Panc1 (cell line): ENCODE measurements at regions not wholly inside any gene's neighbourhood (a gene's known extent, or its start where the extent isn't known, plus 50 kb on each side); places are given as distances from the start of the nearest gene placed in this dataset.

Source experiments
- ATAC-seq: fragments of 200-7000 bp; cut with Tn5 transposase; 2 replicates; pipeline ENCODE4 v1.9.1; 2020; ENCODE audit warnings: mild to moderate bottlenecking, moderate library complexity
- BruUV-seq: library from RNA; stranded (reverse); fragments of 400-500 nt; replicated peaks from 2 replicates; lab custom pipeline; 2021; lab: Mats Ljungman, UMichigan
- CTCF ChIA-PET: fragments of 300-600 bp; sonication (Branson Sonifier 250); formaldehyde crosslinking; loops from one replicate; lab custom pipeline; 2022; ENCODE audit warnings: antibody characterized with exemption; lab: Charles Lee
- POLR2A ChIA-PET: fragments of 300-600 bp; sonication (Branson Sonifier 250); formaldehyde crosslinking; loops from one replicate; lab custom pipeline; 2022; ENCODE audit warnings: antibody characterized with exemption; lab: Charles Lee
- DNase-seq: peaks from one replicate; pipeline ENCODE4 v3.0.0-alpha.2; 2010; ENCODE audit warnings: low read depth, low spot score
- H3K27ac ChIP-seq: 2 replicates; pipeline ENCODE4 v1.5.1; 2011; ENCODE audit warnings: mild to moderate bottlenecking, low read length, inconsistent platforms
- H3K27me3 ChIP-seq: fragments of 200-500 bp; sonication (Bioruptor generic); 2 replicates; pipeline ENCODE4 v1.6.0; 2014; ENCODE audit warnings: low read length, inconsistent platforms; ENCODE audit not compliant: control insufficient read depth, insufficient read depth
- H3K36me3 ChIP-seq: fragments of 200-500 bp; sonication (Bioruptor generic); 2 replicates; pipeline ENCODE4 v1.5.1; 2014; ENCODE audit warnings: inconsistent platforms, mild to moderate bottlenecking, low read length, moderate library complexity; ENCODE audit not compliant: control insufficient read depth, insufficient read depth
- H3K4me1 ChIP-seq: 2 replicates; pipeline ENCODE4 v1.5.1; 2011; ENCODE audit warnings: inconsistent platforms, mild to moderate bottlenecking, low read length, moderate library complexity; ENCODE audit not compliant: control insufficient read depth, insufficient read depth
- H3K4me3 ChIP-seq, 2 experiments: 2 replicates each; pipeline ENCODE4 v1.5.1; 2011 to 2012; ENCODE audit warnings: low read depth in 2 of 2, low read length in 2 of 2, mild to moderate bottlenecking in 2 of 2, inconsistent platforms in 1 of 2, moderate library complexity in 1 of 2
- H3K9me3 ChIP-seq: fragments of 200-500 bp; sonication (Bioruptor generic); 2 replicates; pipeline ENCODE4 v1.5.1; 2014; ENCODE audit warnings: low read depth, mild to moderate bottlenecking, inconsistent platforms, low read length, moderate library complexity; ENCODE audit not compliant: control insufficient read depth, insufficient read depth
- POLR2AphosphoS5 ChIP-seq: IDR thresholded peaks from 2 replicates; pipeline ENCODE4 v1.6.1; 2012; ENCODE audit warnings: mild to moderate bottlenecking, low read depth, low read length, moderate library complexity
- SIN3A ChIP-seq: IDR thresholded peaks from 2 replicates; pipeline ENCODE4 v1.6.1; 2012; ENCODE audit warnings: low read depth, mild to moderate bottlenecking, low read length, moderate library complexity, borderline replicate concordance; ENCODE audit not compliant: insufficient read depth
- TCF7L2 ChIP-seq: IDR thresholded peaks from 2 replicates; pipeline ENCODE4 v1.6.1; 2011; ENCODE audit warnings: mild to moderate bottlenecking, low read depth, low read length, inconsistent platforms
- in situ Hi-C: cut with HindIII; loops from 2 replicates; pipeline ENCODE4 v1.10.0; 2016; ENCODE audit warnings: low sequenced_read_pairs, low pct_unique_long_range_greater_than_20kb
- intact Hi-C: fragments of 100-400 bp; cut with micrococcal nuclease; formaldehyde crosslinking; loops from one replicate; pipeline ENCODE4 v1.10.0; 2022; ENCODE audit not compliant: unreplicated experiment
- TF ChIP-seq, protein P1 (sequence below): fragments of 450-650 bp; IDR thresholded peaks from 2 replicates; pipeline ENCODE4 v1.5.1; 2017; ENCODE audit warnings: mild to moderate bottlenecking
- TF ChIP-seq, protein P2 (sequence below), 2 experiments: IDR thresholded peaks; 2 replicates each; pipeline ENCODE4 v1.6.1; 2011 to 2012; ENCODE audit warnings: low read depth in 2 of 2, control low read depth in 1 of 2, low read length in 1 of 2, mild to moderate bottlenecking in 1 of 2, moderate library complexity in 1 of 2; ENCODE audit not compliant: insufficient read depth in 1 of 2

DNA sequence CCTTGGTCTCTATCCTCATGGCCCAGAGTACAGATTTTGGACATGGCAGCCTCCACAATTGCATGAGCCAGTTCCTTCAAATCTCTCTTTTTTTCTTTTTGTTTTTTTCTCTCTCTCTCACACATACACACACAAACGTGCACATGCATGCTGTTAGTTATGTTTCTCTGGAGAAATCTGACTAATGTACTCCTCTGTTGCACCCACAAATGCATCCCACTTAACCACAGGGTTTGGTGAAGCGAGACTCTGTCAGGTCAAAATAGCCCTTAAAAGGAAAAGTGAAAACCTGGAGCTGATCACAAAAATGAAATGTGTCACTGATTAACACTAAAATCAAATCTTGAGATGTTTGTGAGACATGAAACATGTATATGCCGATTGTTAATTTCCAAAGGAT lies 374.6 kb upstream of the ARGLU1 start:
- Histone ChIP-seq H3K27me3 (no peaks in the 10 kb centered on the region), H3K4me1 (no peaks in the 10 kb centered on the region), H3K36me3 (no peaks in the 10 kb centered on the region), H3K27ac (no peak overlapping the region), H3K4me3 (no peak overlapping the region), H3K9me3 (no peaks in the 10 kb centered on the region)
- CTCF ChIA-PET = no interaction called here
- DNase-seq (no peak), ATAC-seq (no peak)
- POLR2A ChIA-PET = no interaction called here
- in situ Hi-C loops = no loop called here
- no TSS peak for BruUV-seq
- TF ChIP-seq, protein P1, sequence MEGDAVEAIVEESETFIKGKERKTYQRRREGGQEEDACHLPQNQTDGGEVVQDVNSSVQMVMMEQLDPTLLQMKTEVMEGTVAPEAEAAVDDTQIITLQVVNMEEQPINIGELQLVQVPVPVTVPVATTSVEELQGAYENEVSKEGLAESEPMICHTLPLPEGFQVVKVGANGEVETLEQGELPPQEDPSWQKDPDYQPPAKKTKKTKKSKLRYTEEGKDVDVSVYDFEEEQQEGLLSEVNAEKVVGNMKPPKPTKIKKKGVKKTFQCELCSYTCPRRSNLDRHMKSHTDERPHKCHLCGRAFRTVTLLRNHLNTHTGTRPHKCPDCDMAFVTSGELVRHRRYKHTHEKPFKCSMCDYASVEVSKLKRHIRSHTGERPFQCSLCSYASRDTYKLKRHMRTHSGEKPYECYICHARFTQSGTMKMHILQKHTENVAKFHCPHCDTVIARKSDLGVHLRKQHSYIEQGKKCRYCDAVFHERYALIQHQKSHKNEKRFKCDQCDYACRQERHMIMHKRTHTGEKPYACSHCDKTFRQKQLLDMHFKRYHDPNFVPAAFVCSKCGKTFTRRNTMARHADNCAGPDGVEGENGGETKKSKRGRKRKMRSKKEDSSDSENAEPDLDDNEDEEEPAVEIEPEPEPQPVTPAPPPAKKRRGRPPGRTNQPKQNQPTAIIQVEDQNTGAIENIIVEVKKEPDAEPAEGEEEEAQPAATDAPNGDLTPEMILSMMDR = no peak
- TF ChIP-seq POLR2AphosphoS5 (no peak), SIN3A (no peak), TCF7L2 (no peak)
- TF ChIP-seq, protein P2, sequence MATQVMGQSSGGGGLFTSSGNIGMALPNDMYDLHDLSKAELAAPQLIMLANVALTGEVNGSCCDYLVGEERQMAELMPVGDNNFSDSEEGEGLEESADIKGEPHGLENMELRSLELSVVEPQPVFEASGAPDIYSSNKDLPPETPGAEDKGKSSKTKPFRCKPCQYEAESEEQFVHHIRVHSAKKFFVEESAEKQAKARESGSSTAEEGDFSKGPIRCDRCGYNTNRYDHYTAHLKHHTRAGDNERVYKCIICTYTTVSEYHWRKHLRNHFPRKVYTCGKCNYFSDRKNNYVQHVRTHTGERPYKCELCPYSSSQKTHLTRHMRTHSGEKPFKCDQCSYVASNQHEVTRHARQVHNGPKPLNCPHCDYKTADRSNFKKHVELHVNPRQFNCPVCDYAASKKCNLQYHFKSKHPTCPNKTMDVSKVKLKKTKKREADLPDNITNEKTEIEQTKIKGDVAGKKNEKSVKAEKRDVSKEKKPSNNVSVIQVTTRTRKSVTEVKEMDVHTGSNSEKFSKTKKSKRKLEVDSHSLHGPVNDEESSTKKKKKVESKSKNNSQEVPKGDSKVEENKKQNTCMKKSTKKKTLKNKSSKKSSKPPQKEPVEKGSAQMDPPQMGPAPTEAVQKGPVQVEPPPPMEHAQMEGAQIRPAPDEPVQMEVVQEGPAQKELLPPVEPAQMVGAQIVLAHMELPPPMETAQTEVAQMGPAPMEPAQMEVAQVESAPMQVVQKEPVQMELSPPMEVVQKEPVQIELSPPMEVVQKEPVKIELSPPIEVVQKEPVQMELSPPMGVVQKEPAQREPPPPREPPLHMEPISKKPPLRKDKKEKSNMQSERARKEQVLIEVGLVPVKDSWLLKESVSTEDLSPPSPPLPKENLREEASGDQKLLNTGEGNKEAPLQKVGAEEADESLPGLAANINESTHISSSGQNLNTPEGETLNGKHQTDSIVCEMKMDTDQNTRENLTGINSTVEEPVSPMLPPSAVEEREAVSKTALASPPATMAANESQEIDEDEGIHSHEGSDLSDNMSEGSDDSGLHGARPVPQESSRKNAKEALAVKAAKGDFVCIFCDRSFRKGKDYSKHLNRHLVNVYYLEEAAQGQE (IDR thresholded peaks at IDR 0.05; ENCODE audit: insufficient read depth in 1 of 2, low read depth in 2 of 2, low read length in 1 of 2) = no peak
- intact Hi-C loops = no loop called here

DNA sequence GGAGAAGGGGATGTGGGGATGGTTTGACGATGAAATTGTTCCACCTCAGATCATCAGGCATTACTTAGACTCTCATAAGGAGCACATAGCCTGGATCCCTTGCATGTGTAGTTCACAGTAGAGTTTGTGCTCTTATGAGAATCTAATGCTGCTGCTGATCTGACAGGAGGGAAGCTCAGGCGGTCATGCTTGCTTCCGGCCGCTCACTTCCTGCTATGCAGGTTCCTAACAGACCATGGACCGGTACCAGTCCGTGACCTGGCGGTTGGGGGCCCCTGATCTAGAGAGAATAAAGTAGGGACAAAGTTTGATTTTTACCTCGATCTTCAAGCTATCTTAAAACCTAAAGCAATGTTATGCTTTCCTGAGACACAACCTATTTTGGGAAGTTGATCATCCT lies 373.8 kb upstream of the ARGLU1 start:
- H3K27ac ChIP-seq = no peak overlapping the region
- in situ Hi-C loops = no loop called here
- POLR2A ChIA-PET = no interaction called here
- no peaks in the 10 kb centered on the region for H3K9me3 ChIP-seq
- H3K4me3 ChIP-seq = no peak overlapping the region
- no peaks in the 10 kb centered on the region for H3K4me1 ChIP-seq
- no peak for ATAC-seq
- CTCF ChIA-PET = no interaction called here
- no peaks in the 10 kb centered on the region for H3K36me3 ChIP-seq
- H3K27me3 ChIP-seq = no peaks in the 10 kb centered on the region
- no peak for TF ChIP-seq POLR2AphosphoS5
- no peak for TF ChIP-seq SIN3A
- TF ChIP-seq, protein P2 (IDR thresholded peaks at IDR 0.05; ENCODE audit: insufficient read depth in 1 of 2, low read depth in 2 of 2, low read length in 1 of 2) = no peak
- TF ChIP-seq TCF7L2 = no peak
- TF ChIP-seq, protein P1 = no peak
- intact Hi-C loops = no loop called here
- BruUV-seq = no TSS peak
- no peak for DNase-seq
